OCI-LY7 (cell line): ENCODE measurements at regions not wholly inside any gene's neighbourhood (a gene's known extent, or its start where the extent isn't known, plus 50 kb on each side); places are given as distances from the start of the nearest gene placed in this dataset.
A peak's percentile ranks its signal among the peaks of the same experiment; 100 is the strongest.

Experiments
- BruUV-seq: library from RNA; stranded (reverse); fragments of 400-500 nt; replicated peaks from 2 replicates; lab custom pipeline; 2021; lab: Mats Ljungman, UMichigan
- CTCF ChIA-PET: fragments of 300-600 bp; sonication (Branson Sonifier 250); formaldehyde crosslinking; loops from one replicate; lab custom pipeline; 2022; ENCODE audit warnings: antibody characterized with exemption; ENCODE audit not compliant: unreplicated experiment; lab: Charles Lee
- POLR2A ChIA-PET: fragments of 300-600 bp; sonication (Branson Sonifier 250); formaldehyde crosslinking; loops from one replicate; lab custom pipeline; 2022; ENCODE audit warnings: antibody characterized with exemption; lab: Charles Lee
- DNase-seq: peaks from one replicate; pipeline ENCODE4 v3.0.0-alpha.2; 2015; ENCODE audit warnings: low spot score
- H2AFZ ChIP-seq: fragments of 200-600 bp; sonication (generic), shearing (Covaris generic); 2 replicates; pipeline ENCODE4 v1.6.1; 2014; ENCODE audit warnings: mild to moderate bottlenecking, antibody characterized with exemption, low read length, moderate library complexity
- H3K27ac ChIP-seq: fragments of 200-600 bp; sonication (generic); 2 replicates; pipeline ENCODE4 v1.5.1; 2014; ENCODE audit warnings: mixed run types, low read depth, mild to moderate bottlenecking, moderate library complexity, low read length, inconsistent platforms; ENCODE audit not compliant: poor library complexity, severe bottlenecking
- H3K36me3 ChIP-seq: fragments of 200-600 bp; sonication (generic); 2 replicates; pipeline ENCODE4 v1.6.1; 2014; ENCODE audit warnings: mild to moderate bottlenecking, antibody characterized with exemption, low read length, moderate library complexity, mixed read lengths; ENCODE audit not compliant: insufficient read depth
- H3K4me1 ChIP-seq: fragments of 200-600 bp; sonication (generic); 2 replicates; pipeline ENCODE4 v1.5.1; 2014; ENCODE audit warnings: mild to moderate bottlenecking, low read length; ENCODE audit not compliant: insufficient read depth, poor library complexity, severe bottlenecking
- H3K4me2 ChIP-seq: fragments of 200-600 bp; sonication (generic); 2 replicates; pipeline ENCODE4 v1.6.1; 2014; ENCODE audit warnings: mild to moderate bottlenecking, low read length
- H3K4me3 ChIP-seq: fragments of 200-600 bp; sonication (generic); 2 replicates; pipeline ENCODE4 v1.5.1; 2014; ENCODE audit warnings: mild to moderate bottlenecking, low read depth, low read length; ENCODE audit not compliant: poor library complexity, severe bottlenecking
- H3K79me2 ChIP-seq: fragments of 200-600 bp; sonication (generic); 2 replicates; pipeline ENCODE4 v1.6.1; 2016; ENCODE audit warnings: low read depth, mild to moderate bottlenecking, low read length, moderate library complexity, mixed read lengths; ENCODE audit not compliant: insufficient read depth
- H3K9me2 ChIP-seq: fragments of 200-600 bp; sonication (generic); 2 replicates; pipeline ENCODE4 v1.6.1; 2016; ENCODE audit warnings: mild to moderate bottlenecking, low read length, mixed read lengths; ENCODE audit not compliant: insufficient read depth
- H3K9me3 ChIP-seq: fragments of 200-600 bp; sonication (generic); 2 replicates; pipeline ENCODE4 v1.6.1; 2014; ENCODE audit warnings: mild to moderate bottlenecking, mixed run types, low read length, mixed read lengths
- H4K20me1 ChIP-seq: fragments of 200-600 bp; sonication (generic); 2 replicates; pipeline ENCODE4 v1.6.1; 2014; ENCODE audit warnings: mild to moderate bottlenecking, antibody characterized with exemption, low read length, moderate library complexity, mixed read lengths; ENCODE audit not compliant: insufficient read depth
- EZH2phosphoT487 ChIP-seq: fragments of 200-600 bp; sonication (generic); IDR thresholded peaks from 2 replicates; pipeline ENCODE4 v1.6.1; 2018; ENCODE audit warnings: low read depth, borderline replicate concordance, mild to moderate bottlenecking, mixed run types, antibody characterized with exemption, low read length, moderate library complexity, mixed read lengths
- intact Hi-C: fragments of 100-400 bp; cut with micrococcal nuclease; formaldehyde crosslinking; loops from one replicate; pipeline ENCODE4 v1.10.0; 2022; ENCODE audit not compliant: unreplicated experiment
- TF ChIP-seq, protein P1 (sequence below): fragments of 200-600 bp; sonication (generic); conservative IDR thresholded peaks from 2 replicates; pipeline ENCODE4 v1.5.1; 2014; ENCODE audit warnings: mild to moderate bottlenecking, antibody characterized with exemption, low read length, moderate library complexity, mixed read lengths

DNA sequence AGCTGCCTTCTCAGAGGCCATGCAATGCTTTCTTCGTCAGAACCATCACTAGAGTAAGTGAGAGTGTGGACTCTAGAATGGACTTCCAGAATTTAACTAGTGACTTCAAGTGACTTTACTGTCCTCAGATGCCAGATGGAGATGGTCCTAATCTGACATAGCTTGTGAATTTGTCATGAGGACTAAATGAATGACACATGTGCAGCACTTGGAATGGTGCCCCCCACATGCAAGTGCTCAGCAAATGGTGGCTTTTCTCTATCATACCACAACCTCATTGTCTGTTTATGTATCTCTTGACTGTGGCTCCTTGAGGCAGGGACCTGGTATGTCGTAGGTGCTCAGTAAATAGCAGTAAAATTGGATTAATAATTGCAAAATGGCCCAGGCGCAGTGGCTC, 91.6 kb upstream of the STX18 start:
- intact Hi-C loops: no loop called here

DNA sequence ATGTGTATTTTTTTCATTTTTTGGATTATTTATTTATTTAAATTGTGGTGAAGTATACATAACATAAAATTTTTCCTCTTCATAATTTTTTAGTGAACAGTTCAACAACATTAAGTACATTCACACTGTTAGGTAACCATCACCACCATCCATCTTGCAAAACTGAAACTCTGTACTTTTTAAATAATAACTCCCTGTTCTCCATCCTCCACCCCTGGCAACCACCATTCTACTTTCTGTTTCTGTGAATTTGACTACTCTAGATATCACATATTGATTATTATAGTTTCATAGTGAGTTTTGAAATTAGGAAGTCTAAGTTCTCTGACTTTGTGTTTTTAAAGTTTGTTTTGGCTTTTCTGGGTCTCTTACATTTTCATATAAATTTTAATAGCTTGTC, 89.3 kb upstream of the STX18 start:
- no peak overlapping the region for H3K4me2 ChIP-seq

More for the DNA sequence above, 91.6 kb upstream of the STX18 start:
- TF ChIP-seq, protein P1, sequence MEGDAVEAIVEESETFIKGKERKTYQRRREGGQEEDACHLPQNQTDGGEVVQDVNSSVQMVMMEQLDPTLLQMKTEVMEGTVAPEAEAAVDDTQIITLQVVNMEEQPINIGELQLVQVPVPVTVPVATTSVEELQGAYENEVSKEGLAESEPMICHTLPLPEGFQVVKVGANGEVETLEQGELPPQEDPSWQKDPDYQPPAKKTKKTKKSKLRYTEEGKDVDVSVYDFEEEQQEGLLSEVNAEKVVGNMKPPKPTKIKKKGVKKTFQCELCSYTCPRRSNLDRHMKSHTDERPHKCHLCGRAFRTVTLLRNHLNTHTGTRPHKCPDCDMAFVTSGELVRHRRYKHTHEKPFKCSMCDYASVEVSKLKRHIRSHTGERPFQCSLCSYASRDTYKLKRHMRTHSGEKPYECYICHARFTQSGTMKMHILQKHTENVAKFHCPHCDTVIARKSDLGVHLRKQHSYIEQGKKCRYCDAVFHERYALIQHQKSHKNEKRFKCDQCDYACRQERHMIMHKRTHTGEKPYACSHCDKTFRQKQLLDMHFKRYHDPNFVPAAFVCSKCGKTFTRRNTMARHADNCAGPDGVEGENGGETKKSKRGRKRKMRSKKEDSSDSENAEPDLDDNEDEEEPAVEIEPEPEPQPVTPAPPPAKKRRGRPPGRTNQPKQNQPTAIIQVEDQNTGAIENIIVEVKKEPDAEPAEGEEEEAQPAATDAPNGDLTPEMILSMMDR: no peak
- TF ChIP-seq EZH2phosphoT487: no peak
- ChIA-PET CTCF (no interaction called here), POLR2A (no interaction called here)
- H3K79me2 ChIP-seq: no peaks in the 10 kb centered on the region
- no peaks in the 10 kb centered on the region for H3K9me3 ChIP-seq
- H3K9me2 ChIP-seq: no peaks in the 10 kb centered on the region
- no peak for DNase-seq
- peaks cover 14% of the 10 kb centered on the region; the same call in 1 of the 2 replicates for H3K36me3 ChIP-seq
- no peak overlapping the region for H2AFZ ChIP-seq
- no peak overlapping the region for H3K4me2 ChIP-seq
- H3K4me1 ChIP-seq: no peaks in the 10 kb centered on the region
- H3K27ac ChIP-seq: no peak overlapping the region
- no peak overlapping the region for H3K4me3 ChIP-seq
- no TSS peak for BruUV-seq
- H4K20me1 ChIP-seq: no peaks in the 10 kb centered on the region

DNA sequence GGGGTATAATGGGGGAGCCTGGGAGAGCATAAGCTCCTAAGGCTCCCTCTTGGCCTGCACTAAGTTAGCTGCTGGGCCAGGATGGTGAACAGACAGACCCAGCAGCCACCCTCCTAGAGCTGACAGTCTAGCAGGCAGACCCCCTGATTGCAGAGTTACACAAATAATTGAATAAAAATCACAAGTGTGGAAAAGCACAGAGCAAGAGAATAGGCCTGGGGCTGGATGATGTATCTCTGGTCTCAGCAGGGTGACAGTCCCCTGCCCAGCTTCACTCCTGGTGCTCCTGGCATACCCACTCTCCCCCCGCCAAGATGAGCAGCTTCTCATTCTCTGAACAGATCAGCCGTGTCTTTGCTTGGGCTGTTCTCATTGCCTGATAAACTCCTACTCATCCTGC, 86.1 kb upstream of the STX18 start:
- no peak for TF ChIP-seq EZH2phosphoT487
- TF ChIP-seq, protein P1: no peak
- CTCF ChIA-PET: no interaction called here
- Histone ChIP-seq H3K9me2 (no peaks in the 10 kb centered on the region), H3K4me1 (no peaks in the 10 kb centered on the region), H3K4me3 (no peak overlapping the region), H3K9me3 (no peaks in the 10 kb centered on the region), H3K36me3 (peaks cover 10% of the 10 kb centered on the region; the same call in 1 of the 2 replicates), H3K4me2 (no peak overlapping the region), H2AFZ (no peak overlapping the region), H4K20me1 (no peaks in the 10 kb centered on the region), H3K27ac (no peak overlapping the region), H3K79me2 (no peaks in the 10 kb centered on the region)
- BruUV-seq: no TSS peak
- POLR2A ChIA-PET: no interaction called here
- intact Hi-C loops: no loop called here
- no peak for DNase-seq

More for the DNA sequence above, 89.3 kb upstream of the STX18 start:
- TF ChIP-seq, protein P1: no peak
- no peak for TF ChIP-seq EZH2phosphoT487
- ChIA-PET CTCF (no interaction called here), POLR2A (no interaction called here)
- BruUV-seq: TSS peak; percentile 47
- H3K4me3 ChIP-seq: no peak overlapping the region
- no peak overlapping the region for H3K27ac ChIP-seq
- no peaks in the 10 kb centered on the region for H3K9me2 ChIP-seq
- no peak for DNase-seq
- peaks cover 14% of the 10 kb centered on the region; the same call in 1 of the 2 replicates for H3K36me3 ChIP-seq
- H3K79me2 ChIP-seq: no peaks in the 10 kb centered on the region
- H2AFZ ChIP-seq: no peak overlapping the region
- H3K4me1 ChIP-seq: no peaks in the 10 kb centered on the region
- H3K9me3 ChIP-seq: no peaks in the 10 kb centered on the region
- no peaks in the 10 kb centered on the region for H4K20me1 ChIP-seq
- intact Hi-C loops: no loop called here
